H1 (cell line): ENCODE measurements at regions not wholly inside any gene's neighbourhood (a gene's known extent, or its start where the extent isn't known, plus 50 kb on each side); places are given as distances from the start of the nearest gene placed in this dataset.

Experiments used
- CTCF ChIA-PET: fragments of 300-600 bp; sonication (Branson Sonifier 250); formaldehyde crosslinking; loops from one replicate; lab custom pipeline; 2021; ENCODE audit not compliant: partially characterized antibody; lab: Charles Lee
- POLR2A ChIA-PET: fragments of 300-600 bp; sonication (Branson Sonifier 250); formaldehyde crosslinking; loops from one replicate; lab custom pipeline; 2021; ENCODE audit warnings: inconsistent platforms; ENCODE audit not compliant: partially characterized antibody; lab: Charles Lee
- DNase-seq, 2 experiments: peaks; one replicate each; pipeline versions ENCODE4 v3.0.0 to v3.0.0-alpha.2; 2010 to 2022; ENCODE audit warnings: low spot score in 2 of 2, low read depth in 1 of 2, mixed read lengths in 1 of 2
- FAIRE-seq: peaks from 2 replicates; lab custom pipeline; 2011; peaks lifted over from hg19 to GRCh38; lab: Jason Lieb, UNC
- H2AFZ ChIP-seq: 2 replicates; pipeline ENCODE4 v1.8.1; 2012; ENCODE audit warnings: low read length, inconsistent platforms
- H2AK5ac ChIP-seq: 2 replicates; pipeline ENCODE4 v1.6.1; 2013; ENCODE audit warnings: low read depth, low read length
- H2BK120ac ChIP-seq: replicated peaks from 2 replicates; pipeline ENCODE3; 2013; ENCODE audit warnings: low read depth, low read length, inconsistent platforms
- H2BK12ac ChIP-seq: 2 replicates; pipeline ENCODE4 v1.6.1; 2013; ENCODE audit warnings: low read depth, low read length
- H2BK15ac ChIP-seq: 2 replicates; pipeline ENCODE4 v1.6.1; 2013; ENCODE audit warnings: low read length
- H2BK20ac ChIP-seq: 2 replicates; pipeline ENCODE4 v1.6.1; 2013; ENCODE audit warnings: low read length
- H2BK5ac ChIP-seq: 2 replicates; pipeline ENCODE4 v1.6.1; 2013; ENCODE audit warnings: low read depth, low read length
- H3K14ac ChIP-seq: 2 replicates; pipeline ENCODE4 v1.6.1; 2013; ENCODE audit warnings: inconsistent platforms; ENCODE audit not compliant: insufficient read length
- H3K18ac ChIP-seq: 2 replicates; pipeline ENCODE4 v1.6.1; 2013; ENCODE audit warnings: low read length; ENCODE audit errors: extremely low read depth
- H3K23ac ChIP-seq: 2 replicates; pipeline ENCODE4 v1.6.1; 2013; ENCODE audit warnings: inconsistent platforms; ENCODE audit not compliant: insufficient read length
- H3K23me2 ChIP-seq: 2 replicates; pipeline ENCODE4 v1.6.1; 2013; ENCODE audit warnings: low read depth, low read length
- H3K27ac ChIP-seq: 2 replicates; pipeline ENCODE4 v1.6.1; 2011; ENCODE audit warnings: low read depth, low read length, inconsistent platforms
- H3K27me3 ChIP-seq, 4 experiments: replicated peaks in 1 of 4; 1 replicate in 1 of 4; 2 replicates in 3 of 4; pipeline versions ENCODE4 v1.6.1 to v1.8.1; 2011 to 2013; ENCODE audit warnings: low read length in 3 of 4, mild to moderate bottlenecking in 3 of 4, inconsistent platforms in 2 of 4, mixed read lengths in 2 of 4, moderate library complexity in 1 of 4; ENCODE audit not compliant: control insufficient read depth in 3 of 4, insufficient read depth in 3 of 4; ENCODE audit errors: extremely low read depth in 1 of 4
- H3K36me3 ChIP-seq, 4 experiments: 2 replicates each; pipeline versions ENCODE4 v1.6.1 to v1.8.1; 2011 to 2013; ENCODE audit warnings: mild to moderate bottlenecking in 4 of 4, low read length in 3 of 4, moderate library complexity in 2 of 4, control low read depth in 1 of 4, inconsistent platforms in 1 of 4; ENCODE audit not compliant: insufficient read depth in 4 of 4, control insufficient read depth in 2 of 4
- H3K4ac ChIP-seq: replicated peaks from 2 replicates; pipeline ENCODE3; 2013; ENCODE audit warnings: low read length, low read depth, mixed read lengths, inconsistent platforms; ENCODE audit not compliant: insufficient read length
- H3K4me1 ChIP-seq, 4 experiments: replicated peaks in 1 of 4; 1 replicate in 1 of 4; 2 replicates in 3 of 4; pipeline versions ENCODE4 v1.6.1 to v1.8.1; 2011 to 2013; ENCODE audit warnings: low read length in 3 of 4, inconsistent platforms in 2 of 4, mixed read lengths in 1 of 4; ENCODE audit not compliant: insufficient read depth in 4 of 4, control insufficient read depth in 3 of 4
- H3K4me2 ChIP-seq, 2 experiments: 2 replicates each; pipeline versions ENCODE4 v1.6.1 to v1.8.1; 2011 to 2013; ENCODE audit warnings: low read depth in 2 of 2, low read length in 2 of 2, control low read depth in 1 of 2, inconsistent platforms in 1 of 2, mild to moderate bottlenecking in 1 of 2; ENCODE audit not compliant: insufficient read depth in 1 of 2
- H3K4me3 ChIP-seq, 4 experiments: fragments of 200-600, 300-600 bp in 1 of 4; sonication (generic), shearing (Covaris generic), sonication (Bioruptor Twin) in 1 of 4; 2 replicates each; pipeline versions ENCODE4 v1.5.1 to v1.8.1; 2011 to 2016; ENCODE audit warnings: low read length in 4 of 4, low read depth in 3 of 4, control low read depth in 2 of 4, inconsistent platforms in 2 of 4, mild to moderate bottlenecking in 2 of 4, mixed read lengths in 1 of 4, moderate library complexity in 1 of 4; ENCODE audit not compliant: insufficient read depth in 2 of 4; ENCODE audit errors: extremely low read depth in 1 of 4
- H3K56ac ChIP-seq: replicated peaks from 2 replicates; pipeline ENCODE3; 2013; ENCODE audit warnings: low read depth, mild to moderate bottlenecking, mixed read lengths, low read length, inconsistent platforms; ENCODE audit not compliant: insufficient read length
- H3K79me1 ChIP-seq: 2 replicates; pipeline ENCODE4 v1.6.1; 2013; ENCODE audit warnings: low read depth, low read length, control low read depth
- H3K79me2 ChIP-seq, 2 experiments: 2 replicates each; pipeline versions ENCODE4 v1.6.1 to v1.8.1; 2012 to 2013; ENCODE audit warnings: low read length in 2 of 2, mild to moderate bottlenecking in 2 of 2, inconsistent platforms in 1 of 2; ENCODE audit not compliant: insufficient read depth in 2 of 2, control insufficient read depth in 1 of 2
- H3K9ac ChIP-seq, 4 experiments: replicated peaks in 1 of 4; 1 replicate in 1 of 4; 2 replicates in 3 of 4; pipeline versions ENCODE4 v1.6.1 to v1.8.1; 2011 to 2013; ENCODE audit warnings: low read depth in 3 of 4, low read length in 3 of 4, control low read depth in 2 of 4, mild to moderate bottlenecking in 2 of 4, moderate library complexity in 2 of 4, inconsistent platforms in 1 of 4; ENCODE audit errors: extremely low read depth in 1 of 4
- H3K9me3 ChIP-seq, 2 experiments: 2 replicates each; pipeline versions ENCODE4 v1.6.1 to v1.8.1; 2012 to 2013; ENCODE audit warnings: mild to moderate bottlenecking in 2 of 2, moderate library complexity in 2 of 2, control low read depth in 1 of 2, inconsistent platforms in 1 of 2, low read depth in 1 of 2, low read length in 1 of 2, mixed read lengths in 1 of 2; ENCODE audit not compliant: insufficient read depth in 2 of 2
- H4K20me1 ChIP-seq, 2 experiments: replicated peaks in 1 of 2; 2 replicates each; pipeline versions ENCODE3 to v1.8.1; 2011 to 2013; ENCODE audit warnings: inconsistent platforms in 2 of 2, low read length in 2 of 2, mild to moderate bottlenecking in 1 of 2; ENCODE audit not compliant: insufficient read depth in 2 of 2, control insufficient read depth in 1 of 2
- H4K5ac ChIP-seq: 2 replicates; pipeline ENCODE4 v1.6.1; 2013; ENCODE audit warnings: low read length, low read depth, mixed read lengths, inconsistent platforms; ENCODE audit not compliant: insufficient read length
- H4K8ac ChIP-seq: 2 replicates; pipeline ENCODE4 v1.8.0; 2013; ENCODE audit warnings: mild to moderate bottlenecking, moderate library complexity, low read length, inconsistent platforms; ENCODE audit not compliant: insufficient read depth; ENCODE audit errors: extremely low read depth
- H4K91ac ChIP-seq: replicated peaks from 2 replicates; pipeline ENCODE3; 2013; ENCODE audit warnings: low read length, mixed read lengths, inconsistent platforms; ENCODE audit not compliant: insufficient read length
- CEBPB ChIP-seq: IDR thresholded peaks from 2 replicates; pipeline ENCODE4 v1.6.1; 2012; ENCODE audit warnings: low read depth, low read length
- EZH2 ChIP-seq: fragments of 200-600 bp; sonication (generic); IDR thresholded peaks from 2 replicates; pipeline ENCODE4 v1.7.1; 2012; ENCODE audit warnings: low read depth, mild to moderate bottlenecking, moderate library complexity, low read length, inconsistent platforms; ENCODE audit not compliant: severe bottlenecking
- POLR2AphosphoS5 ChIP-seq: IDR thresholded peaks from 2 replicates; pipeline ENCODE4 v1.6.1; 2011; ENCODE audit warnings: low read depth, low read length
- RFX5 ChIP-seq: IDR thresholded peaks from 2 replicates; pipeline ENCODE4 v1.6.1; 2011; ENCODE audit warnings: low read depth, low read length, improper control_type of control experiment, borderline replicate concordance
- RXRA ChIP-seq: IDR thresholded peaks from 2 replicates; pipeline ENCODE4 v1.6.1; 2011; ENCODE audit warnings: low read depth, mild to moderate bottlenecking, low read length, moderate library complexity; ENCODE audit not compliant: insufficient read depth
- SIN3A ChIP-seq, 2 experiments: IDR thresholded peaks in 1 of 2; conservative IDR thresholded peaks in 1 of 2; 2 replicates each; pipeline ENCODE4 v1.6.1; 2011 to 2012; ENCODE audit warnings: low read length in 2 of 2, improper control_type of control experiment in 1 of 2, low read depth in 1 of 2, mild to moderate bottlenecking in 1 of 2
- SIRT6 ChIP-seq: IDR thresholded peaks from one replicate; pipeline ENCODE4 v1.7.1; 2012; ENCODE audit warnings: low read length, inconsistent platforms
- SIX5 ChIP-seq: IDR thresholded peaks from 2 replicates; pipeline ENCODE4 v1.6.1; 2011; ENCODE audit warnings: mild to moderate bottlenecking, low read depth, low read length
- SRF ChIP-seq: IDR thresholded peaks from 2 replicates; pipeline ENCODE4 v1.6.1; 2011; ENCODE audit warnings: mild to moderate bottlenecking, low read depth, low read length, moderate library complexity
- YY1 ChIP-seq: IDR thresholded peaks from 2 replicates; pipeline ENCODE4 v1.6.1; 2011; ENCODE audit warnings: low read depth, mild to moderate bottlenecking, low read length
- WGBS, 2 experiments: shearing (Covaris generic) in 1 of 2; methylation state at CpG; one replicate each; pipeline versions ENCODE4 v1.1.6 to v1.1.7; 2013 to 2015; ENCODE audit warnings: low lambda C conversion rate in 2 of 2, mixed read lengths in 2 of 2, inconsistent platforms in 1 of 2, low coverage in 1 of 2, missing lambda C conversion rate in 1 of 2; ENCODE audit not compliant: insufficient replicate concordance in 2 of 2, insufficient coverage in 1 of 2, insufficient read length in 1 of 2; ENCODE audit errors: extremely low coverage in 1 of 2, missing lambda C conversion rate in 1 of 2; 5-methylcytosine and 5-hydroxymethylcytosine counted together
- TF ChIP-seq, protein P1 (sequence below): IDR thresholded peaks from 2 replicates; pipeline ENCODE4 v1.6.1; 2012; ENCODE audit warnings: inconsistent platforms
- TF ChIP-seq, protein P2 (sequence below): IDR thresholded peaks from 2 replicates; pipeline ENCODE4 v1.6.1; 2011; ENCODE audit warnings: low read depth, mild to moderate bottlenecking, low read length; ENCODE audit not compliant: insufficient read depth

DNA sequence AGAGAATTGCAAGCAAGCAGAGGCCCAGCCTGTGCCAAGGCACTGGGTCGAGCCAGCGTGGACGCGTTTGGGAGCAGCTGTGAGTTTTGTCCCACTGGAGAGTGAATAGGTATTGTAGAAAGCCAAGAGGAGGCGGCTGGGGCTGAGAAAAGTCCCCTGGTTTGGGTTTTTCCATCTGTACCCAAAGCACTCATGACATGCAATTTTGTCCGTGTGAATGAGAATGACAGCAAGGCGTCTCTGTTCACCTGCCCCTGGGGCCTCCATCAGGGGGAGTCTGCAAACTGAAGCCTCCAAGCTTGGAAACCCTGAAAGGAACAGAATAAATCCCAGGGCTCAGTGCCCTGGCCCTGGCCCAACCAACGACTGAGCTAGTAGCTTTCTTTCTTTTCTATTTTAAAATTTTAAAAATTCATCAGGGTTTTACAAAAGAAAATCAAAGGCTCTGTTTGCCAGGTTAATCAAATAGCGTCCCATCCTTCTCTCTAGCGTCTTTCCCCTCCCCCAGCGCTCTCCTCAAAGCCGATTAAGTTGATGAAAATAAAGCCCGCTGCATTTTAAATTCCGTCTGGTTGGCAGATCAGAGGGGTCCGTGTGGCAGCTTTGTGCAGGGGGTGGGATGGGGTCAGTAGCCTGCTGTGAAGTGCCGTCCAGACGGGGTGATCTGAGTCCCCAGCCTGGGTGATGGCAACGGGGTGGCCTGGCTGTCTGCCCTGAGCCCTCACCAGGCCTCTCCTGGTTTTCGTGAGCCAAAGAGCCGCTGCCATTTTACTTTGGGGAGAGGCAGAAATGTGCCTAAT lies 171.0 kb downstream of the KATNIP start:
- WGBS, 2 experiments = 82% methylated on average over 20 of the region's 20 CpGs; no CpG with 5 or more reads in 1 of the 2 experiments
- H3K4me3 ChIP-seq = no peak overlapping the region
- no peak overlapping the region for H2BK12ac ChIP-seq
- no peaks in the 10 kb centered on the region for H3K9me3 ChIP-seq
- H2AK5ac ChIP-seq = no peak overlapping the region
- no peaks in the 10 kb centered on the region; the same call in 1 of the 2 replicates for H3K79me1 ChIP-seq
- H3K4ac ChIP-seq = no peak overlapping the region
- H3K18ac ChIP-seq = no peak overlapping the region
- H4K20me1 ChIP-seq = no peaks in the 10 kb centered on the region
- no peak overlapping the region; the same call in 1 of the 2 replicates for H3K27ac ChIP-seq
- H2BK20ac ChIP-seq = no peak overlapping the region
- TF ChIP-seq, protein P1, sequence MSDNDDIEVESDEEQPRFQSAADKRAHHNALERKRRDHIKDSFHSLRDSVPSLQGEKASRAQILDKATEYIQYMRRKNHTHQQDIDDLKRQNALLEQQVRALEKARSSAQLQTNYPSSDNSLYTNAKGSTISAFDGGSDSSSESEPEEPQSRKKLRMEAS = no peak
- TF ChIP-seq EZH2 = no peak
- TF ChIP-seq SRF = no peak
- no peak for TF ChIP-seq RXRA
- no peak for TF ChIP-seq CEBPB
- no peak for TF ChIP-seq SIRT6
- TF ChIP-seq SIX5 = no peak
- TF ChIP-seq POLR2AphosphoS5 = no peak
- no peak for TF ChIP-seq RFX5
- TF ChIP-seq YY1 = no peak
- TF ChIP-seq, protein P2, sequence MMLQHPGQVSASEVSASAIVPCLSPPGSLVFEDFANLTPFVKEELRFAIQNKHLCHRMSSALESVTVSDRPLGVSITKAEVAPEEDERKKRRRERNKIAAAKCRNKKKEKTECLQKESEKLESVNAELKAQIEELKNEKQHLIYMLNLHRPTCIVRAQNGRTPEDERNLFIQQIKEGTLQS = no peak
- no peak for TF ChIP-seq SIN3A (conservative IDR thresholded peaks at IDR 0.05 in 1 of 2, IDR thresholded peaks at IDR 0.05 in 1 of 2; ENCODE audit: low read depth in 1 of 2, low read length in 2 of 2)
- POLR2A ChIA-PET = no interaction called here
- H3K56ac ChIP-seq = no peak overlapping the region
- CTCF ChIA-PET = interaction anchor here (1.1 to 2.6 kb wide), 3 partner anchors 22 to 59 kb away, joined by 6 to 8 read pairs (median 6); no protein-coding TSS in a partner anchor
- no peak overlapping the region for H2BK5ac ChIP-seq
- H3K14ac ChIP-seq = no peak overlapping the region
- H3K23ac ChIP-seq = no peak overlapping the region
- no peak overlapping the region for H2BK15ac ChIP-seq
- no peak overlapping the region for H3K4me2 ChIP-seq
- no peak overlapping the region for H2BK120ac ChIP-seq
- DNase-seq (no peak), FAIRE-seq (no peak)
- peaks cover 0 to 7% (median 3%) of the 10 kb centered on the region in 4 experiments; a peak in 5 of 7 replicates for H3K4me1 ChIP-seq
- no peak overlapping the region for H2AFZ ChIP-seq
- no peaks in the 10 kb centered on the region; the same call in 1 of the 2 replicates for H3K23me2 ChIP-seq
- no peaks in the 10 kb centered on the region for H3K27me3 ChIP-seq
- H4K91ac ChIP-seq = no peak overlapping the region
- no peak overlapping the region for H4K5ac ChIP-seq
- no peak overlapping the region; the same call in 1 of the 2 replicates for H4K8ac ChIP-seq
- H3K9ac ChIP-seq = no peak overlapping the region
- H3K36me3 ChIP-seq = no peaks in the 10 kb centered on the region; a peak in 2 of 8 replicates
- H3K79me2 ChIP-seq = no peaks in the 10 kb centered on the region
